GM19099 (cell line): ENCODE measurements at regions not wholly inside any gene's neighbourhood (a gene's known extent, or its start where the extent isn't known, plus 50 kb on each side); places are given as distances from the start of the nearest gene placed in this dataset.

Experiments used
- POLR2A ChIP-seq: IDR thresholded peaks from 3 replicates; pipeline ENCODE4 v1.6.1; 2011; ENCODE audit warnings: low read depth; ENCODE audit not compliant: insufficient read length; ENCODE audit errors: extremely low read depth

DNA sequence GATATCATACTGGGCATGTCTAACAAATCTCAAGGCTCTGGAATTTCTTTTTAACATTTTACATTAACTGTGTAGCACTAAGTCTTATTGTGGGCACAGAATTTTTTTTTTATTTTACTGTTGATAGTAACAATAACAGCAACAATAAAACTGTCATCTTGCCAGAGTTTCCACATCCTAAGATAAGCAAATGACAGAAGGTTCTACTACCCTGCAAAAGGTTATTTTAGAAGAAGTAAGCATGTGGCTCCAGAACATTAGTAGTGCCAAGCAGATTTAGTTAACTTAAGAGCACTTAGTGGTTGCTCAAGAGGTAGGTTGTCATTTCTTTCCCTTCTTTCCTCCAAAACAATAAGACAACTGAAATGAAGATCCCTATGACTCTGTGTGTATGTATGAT lies 743.0 kb upstream of the CBLB start:
- no peak for TF ChIP-seq POLR2A

DNA sequence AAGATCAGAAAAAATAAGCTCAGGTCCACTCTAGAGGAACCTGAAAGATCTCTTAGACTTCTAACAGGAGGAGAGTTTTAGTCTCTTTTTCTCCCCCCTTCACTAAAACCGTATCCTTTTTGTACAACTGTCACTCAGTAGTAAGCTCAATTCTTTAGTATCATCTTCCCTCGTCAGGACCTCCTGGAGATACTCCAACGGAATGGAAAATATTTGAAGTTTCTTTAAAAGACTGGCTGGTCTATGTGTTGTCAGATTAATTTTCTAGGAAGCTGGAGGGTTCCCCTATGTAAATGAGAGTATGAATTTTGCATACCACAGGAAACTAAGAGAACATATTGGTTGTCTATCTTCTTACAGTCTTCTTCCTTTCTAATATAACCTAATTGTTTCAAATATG lies 747.7 kb upstream of the CBLB start:
- TF ChIP-seq POLR2A = no peak

DNA sequence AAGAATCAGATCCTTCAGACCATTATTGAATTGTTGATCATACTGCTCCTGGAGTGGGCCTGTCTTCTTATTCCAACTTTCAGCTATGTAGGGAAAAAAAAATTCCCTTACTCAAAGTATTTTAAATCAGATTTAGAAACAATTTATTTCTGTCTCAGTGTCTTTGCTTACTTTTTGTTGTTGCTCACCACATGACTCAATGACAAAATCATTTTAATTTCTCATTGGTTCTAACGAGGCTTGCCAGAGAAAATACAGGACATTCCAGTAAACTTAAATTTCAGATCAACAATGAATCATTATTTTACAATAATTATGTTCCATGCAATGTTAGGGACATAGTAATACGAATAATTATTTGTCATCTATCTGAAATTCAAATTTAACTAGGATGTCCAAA lies 748.5 kb upstream of the CBLB start:
- TF ChIP-seq POLR2A = no peak

DNA sequence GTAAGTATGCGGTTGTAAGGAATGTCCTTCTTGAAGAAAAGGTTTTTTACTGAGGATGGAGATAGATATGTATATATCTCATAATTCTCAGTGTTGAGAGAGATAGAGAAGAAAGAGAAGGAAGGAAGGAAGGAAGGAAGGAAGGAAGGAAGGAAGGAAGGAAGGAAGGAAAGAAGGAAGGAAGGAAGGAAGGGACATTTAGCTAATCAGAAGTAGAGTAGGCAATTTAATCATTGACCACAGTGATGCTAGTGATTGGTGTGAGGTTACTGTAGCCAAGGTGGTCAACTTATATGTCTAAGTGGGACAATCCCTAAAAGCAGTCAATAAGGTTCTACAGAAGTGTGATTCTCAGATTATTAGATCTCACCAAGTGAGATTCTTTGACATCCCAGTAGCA lies 751.8 kb upstream of the CBLB start:
- TF ChIP-seq POLR2A = no peak

DNA sequence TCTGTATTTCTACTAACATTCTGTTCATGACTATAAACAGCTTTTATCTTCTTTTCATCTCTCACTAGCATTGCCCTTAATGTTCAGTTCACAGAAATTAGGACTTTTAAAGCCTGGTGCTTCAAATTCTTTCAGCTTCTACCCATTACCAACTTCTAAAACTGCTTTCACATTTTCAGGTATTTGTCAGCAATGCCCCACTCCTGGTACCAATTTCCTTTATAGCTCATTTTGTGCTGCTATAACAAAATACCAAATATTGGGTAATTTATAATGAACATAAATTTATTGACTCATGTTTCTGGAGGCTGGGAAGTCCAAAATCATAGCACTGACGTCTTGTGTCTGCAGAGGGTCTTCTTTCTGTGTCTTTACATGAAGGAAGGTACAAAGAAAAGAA lies 753.1 kb upstream of the CCDC54 start:
- no peak for TF ChIP-seq POLR2A

DNA sequence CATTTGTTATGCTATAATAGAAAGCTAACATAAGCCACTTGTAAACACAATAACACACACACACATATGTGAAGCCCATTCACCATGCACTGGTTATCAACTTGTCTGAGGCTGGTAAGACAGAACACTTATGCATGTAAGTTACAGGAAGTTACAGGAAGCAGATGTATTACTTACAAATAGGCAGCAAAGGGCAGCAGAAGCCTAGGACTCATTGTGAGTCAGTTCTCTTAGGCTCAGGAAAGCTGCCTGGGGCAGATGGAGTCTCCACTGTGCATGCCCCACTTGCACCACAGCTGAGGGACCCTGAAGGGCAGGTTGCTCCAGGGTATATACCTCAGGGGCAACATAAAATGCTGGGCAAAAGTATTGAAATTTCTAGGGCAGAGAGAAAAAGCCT lies 748.8 kb upstream of the CCDC54 start:
- no peak for TF ChIP-seq POLR2A

DNA sequence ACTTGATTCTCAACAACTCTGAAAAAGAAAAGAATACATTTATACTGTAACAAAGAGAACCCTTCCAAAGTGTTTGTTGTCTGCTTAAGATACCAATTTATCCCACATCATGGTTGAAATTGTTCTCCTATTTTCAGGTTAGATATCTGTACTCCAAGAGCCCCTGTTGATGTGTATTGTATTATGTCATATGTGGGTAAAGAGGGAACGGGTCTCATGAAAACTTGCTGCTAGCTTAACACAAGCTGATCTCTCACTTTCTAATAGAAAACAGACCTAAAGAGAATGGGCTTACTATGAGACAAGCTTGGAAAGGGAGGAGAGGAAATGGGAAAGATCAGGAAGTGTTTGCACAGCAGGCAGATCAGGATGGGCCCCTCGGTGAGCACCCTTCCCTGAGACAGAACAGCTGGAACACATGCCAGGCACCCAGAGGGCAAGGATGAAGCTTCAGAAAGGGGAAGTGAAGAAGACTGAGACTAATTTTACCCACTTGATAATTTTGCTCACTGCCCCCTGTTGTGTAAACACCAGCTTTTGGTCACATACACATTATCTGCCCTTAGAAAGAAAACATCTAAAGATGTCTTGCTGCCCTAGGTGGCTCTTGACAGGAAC lies 747.9 kb upstream of the CCDC54 start:
- TF ChIP-seq POLR2A = no peak

DNA sequence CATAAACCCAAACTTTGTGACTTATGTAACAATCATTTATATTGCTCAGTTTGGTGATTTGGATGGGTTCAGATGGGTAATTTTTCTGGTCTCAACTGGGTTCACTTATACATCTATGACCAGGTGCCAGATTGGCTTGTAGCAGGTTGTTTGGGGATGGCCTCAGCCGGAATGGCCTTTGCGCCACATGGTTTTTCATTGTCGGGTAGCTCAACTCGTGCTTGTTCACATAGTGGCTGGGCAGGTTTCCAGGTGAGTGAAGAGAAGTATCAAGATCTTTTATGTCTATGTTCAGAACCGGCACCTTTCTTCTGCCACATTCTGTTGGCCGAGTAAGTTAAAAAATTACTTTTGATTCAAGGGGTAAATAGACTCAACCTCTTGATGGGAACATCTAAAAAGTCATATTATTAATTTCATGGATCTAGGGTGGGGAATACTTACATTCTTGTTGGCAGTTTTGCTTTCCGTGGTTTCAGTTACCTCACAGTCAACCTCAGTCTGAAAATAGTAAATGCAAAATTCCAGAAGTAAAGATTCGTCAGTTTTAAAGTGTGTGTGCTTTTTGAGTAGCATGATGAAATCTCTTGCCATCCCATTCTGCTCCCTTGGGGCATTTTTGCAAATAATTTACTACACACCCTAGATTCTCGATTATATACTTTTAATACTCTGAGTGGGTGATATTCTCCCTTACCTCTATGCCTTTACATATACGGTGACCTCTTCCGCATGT lies 745.7 kb upstream of the CCDC54 start:
- TF ChIP-seq POLR2A = no peak

DNA sequence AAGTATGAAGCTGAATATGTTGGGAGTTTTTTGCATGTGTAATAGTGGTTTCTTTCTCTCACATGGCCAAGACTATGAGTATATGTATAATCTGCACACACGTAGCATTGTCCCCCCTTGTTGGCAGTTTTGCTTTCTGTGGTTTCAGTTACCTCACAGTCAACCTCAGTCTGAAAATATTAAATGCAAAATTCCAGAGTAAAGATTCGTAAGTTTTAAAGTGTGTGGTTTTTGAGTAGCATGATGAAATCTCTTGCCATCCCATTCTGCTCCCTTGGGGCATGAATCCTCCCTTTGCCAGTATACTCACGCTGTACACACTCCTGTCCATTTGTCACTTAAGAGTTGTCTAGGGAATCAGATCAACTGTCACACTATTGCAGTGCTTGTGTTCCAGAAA lies 742.0 kb upstream of the CCDC54 start:
- no peak for TF ChIP-seq POLR2A

DNA sequence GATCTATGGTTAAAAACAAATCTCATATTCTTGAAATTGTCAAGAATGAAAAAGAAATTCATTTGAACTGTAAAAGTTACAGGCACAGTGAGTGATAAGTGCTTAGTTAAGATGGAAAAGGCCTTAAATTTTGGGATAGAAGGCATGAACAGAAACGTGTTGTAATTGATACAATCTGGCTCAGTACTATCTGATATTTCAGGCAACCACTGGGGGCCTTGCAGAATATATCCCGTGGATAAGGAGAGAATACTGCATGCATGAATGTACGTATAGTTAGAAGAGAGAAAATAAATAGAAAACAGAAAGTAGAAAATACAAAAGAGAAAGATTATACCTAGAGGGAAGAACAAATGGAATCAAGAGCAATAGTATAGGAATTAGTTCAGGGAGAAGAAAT lies 741.4 kb upstream of the CCDC54 start:
- no peak for TF ChIP-seq POLR2A

DNA sequence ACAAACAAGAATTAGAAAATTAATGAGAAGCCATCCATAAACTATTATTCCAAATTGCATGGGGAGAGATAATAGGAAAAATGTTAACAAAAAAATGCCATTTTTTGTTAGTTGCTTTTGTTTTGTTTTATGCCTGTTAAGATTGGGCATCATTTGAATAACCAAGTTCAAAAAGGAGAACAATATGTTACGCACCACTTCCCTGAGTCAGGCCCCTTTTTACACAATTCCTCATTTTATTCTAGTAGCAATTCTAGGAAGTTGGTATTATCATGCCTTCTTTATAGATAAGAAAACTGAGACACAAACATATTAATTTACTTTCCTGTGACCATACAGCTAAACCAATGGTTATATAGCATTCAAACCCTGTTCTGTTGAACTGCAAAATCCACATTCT lies 736.9 kb upstream of the CCDC54 start:
- no peak for TF ChIP-seq POLR2A

DNA sequence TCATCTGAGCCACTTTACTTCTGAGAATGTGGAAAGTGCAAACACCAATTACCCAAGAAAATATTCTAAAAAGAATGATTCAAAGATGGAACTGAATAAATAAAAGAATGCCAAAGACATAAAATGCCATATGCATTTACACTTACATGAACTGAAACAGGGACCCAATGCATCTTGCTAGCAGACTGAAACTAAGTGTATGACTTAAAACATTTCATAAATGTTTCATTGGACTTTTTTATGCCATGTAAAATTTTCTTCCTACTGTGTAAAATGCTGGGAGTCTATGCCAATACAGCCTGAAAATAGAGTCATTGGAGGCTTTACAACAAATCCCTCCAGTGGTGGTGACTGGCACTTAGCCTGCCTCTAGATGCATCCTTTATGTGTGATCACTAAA lies 735.1 kb upstream of the CCDC54 start:
- TF ChIP-seq POLR2A = no peak

DNA sequence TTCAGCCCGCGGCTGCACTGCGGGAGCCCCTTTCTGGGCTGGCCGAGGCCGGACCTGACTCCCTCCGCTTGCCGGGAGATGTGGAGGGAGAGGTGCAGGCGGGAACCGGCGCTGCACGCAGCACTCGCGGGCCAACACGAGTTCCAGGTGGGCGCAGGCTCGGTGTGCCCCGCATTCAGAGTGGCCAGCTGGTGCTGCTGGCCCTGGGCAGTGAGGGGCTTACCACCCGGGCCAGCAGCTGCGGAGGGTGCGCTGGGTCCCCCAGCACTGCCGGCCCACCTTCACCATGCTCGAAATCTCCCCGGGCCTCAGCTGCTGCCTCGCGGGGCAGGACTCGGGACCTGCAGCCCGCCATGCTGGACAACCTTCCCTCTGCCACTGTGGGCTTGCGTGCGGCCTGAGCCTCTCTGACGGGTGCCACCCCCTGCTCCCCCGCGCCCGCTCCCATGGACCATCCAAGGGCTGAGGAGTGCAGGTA lies 733.5 kb upstream of the CCDC54 start:
- TF ChIP-seq POLR2A = no peak

DNA sequence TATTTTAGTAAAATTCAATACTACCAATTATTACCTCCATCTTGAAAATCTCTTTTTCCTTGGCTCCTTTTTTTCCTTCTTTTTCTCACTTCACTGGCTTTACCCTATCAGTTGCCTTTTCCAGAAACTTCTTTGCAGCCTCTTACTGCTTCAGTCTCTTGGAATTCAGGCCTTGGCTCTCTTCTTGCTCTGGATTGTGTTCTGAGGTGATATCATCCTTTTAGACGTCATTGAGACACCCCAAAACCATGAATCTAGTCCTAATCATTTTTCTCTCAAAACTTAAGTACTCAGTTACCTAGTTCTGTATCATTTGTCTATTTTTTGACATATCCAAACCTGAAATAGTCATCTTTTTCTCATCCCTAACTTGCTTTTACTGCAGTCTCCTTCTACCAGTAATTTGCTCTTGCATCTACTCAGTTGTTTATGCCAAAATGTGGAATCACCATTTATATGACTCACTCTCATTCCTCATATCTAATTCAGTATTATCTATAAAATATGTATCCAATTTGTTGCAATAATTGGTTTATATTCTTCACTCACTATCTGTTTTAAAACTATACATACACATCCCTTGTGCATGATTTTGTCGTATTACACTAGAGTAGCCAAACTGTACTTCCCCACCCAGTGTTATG lies 703.2 kb upstream of the CCDC54 start:
- TF ChIP-seq POLR2A = no peak

DNA sequence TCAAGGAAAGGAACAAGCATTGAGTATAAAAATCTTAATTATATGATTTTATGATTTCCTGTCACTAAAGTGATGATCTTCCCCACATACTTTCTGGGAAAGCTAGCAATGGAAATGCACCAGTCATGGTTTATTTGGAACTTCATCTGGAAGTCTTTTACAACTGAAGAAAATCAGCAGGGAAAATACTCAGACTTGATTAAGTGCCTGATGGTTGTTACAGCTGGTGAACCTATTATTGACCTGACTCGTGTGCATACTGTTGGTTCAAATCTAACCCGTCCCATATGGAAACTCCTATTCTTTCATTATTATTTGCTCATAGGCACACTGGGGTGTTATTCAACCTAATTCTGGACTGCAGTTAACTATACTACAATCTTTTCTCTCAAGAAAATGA lies 701.8 kb upstream of the CCDC54 start:
- TF ChIP-seq POLR2A = no peak
